Ovary (tissue), 3 donors: ENCODE measurements at regions not wholly inside any gene's neighbourhood (a gene's known extent, or its start where the extent isn't known, plus 50 kb on each side); places are given as distances from the start of the nearest gene placed in this dataset.

Experiments
- EP300 ChIP-seq: sonication (generic); formaldehyde crosslinking; IDR thresholded peaks from one replicate; pipeline ENCODE4 v1.6.1; 2017; ENCODE audit warnings: antibody characterized with exemption
- POLR2A ChIP-seq: fragments of 450-650 bp; IDR thresholded peaks from one replicate; pipeline ENCODE4 v1.6.1; 2017; ENCODE audit warnings: antibody characterized with exemption, mild to moderate bottlenecking, moderate library complexity
- TF ChIP-seq, protein P1 (sequence below), 3 donors: fragments of 450-650 bp in 2 of 3; fragments of 200-600 bp in 1 of 3; IDR thresholded peaks; one replicate each; pipeline versions ENCODE4 v1.5.1 to v1.8.0; 2016 to 2022; ENCODE audit warnings: antibody characterized with exemption in 3 of 3, mild to moderate bottlenecking in 1 of 3
- donor health status: DM: no; HTN: no; CAD: no.

- TF ChIP-seq, protein P1, sequence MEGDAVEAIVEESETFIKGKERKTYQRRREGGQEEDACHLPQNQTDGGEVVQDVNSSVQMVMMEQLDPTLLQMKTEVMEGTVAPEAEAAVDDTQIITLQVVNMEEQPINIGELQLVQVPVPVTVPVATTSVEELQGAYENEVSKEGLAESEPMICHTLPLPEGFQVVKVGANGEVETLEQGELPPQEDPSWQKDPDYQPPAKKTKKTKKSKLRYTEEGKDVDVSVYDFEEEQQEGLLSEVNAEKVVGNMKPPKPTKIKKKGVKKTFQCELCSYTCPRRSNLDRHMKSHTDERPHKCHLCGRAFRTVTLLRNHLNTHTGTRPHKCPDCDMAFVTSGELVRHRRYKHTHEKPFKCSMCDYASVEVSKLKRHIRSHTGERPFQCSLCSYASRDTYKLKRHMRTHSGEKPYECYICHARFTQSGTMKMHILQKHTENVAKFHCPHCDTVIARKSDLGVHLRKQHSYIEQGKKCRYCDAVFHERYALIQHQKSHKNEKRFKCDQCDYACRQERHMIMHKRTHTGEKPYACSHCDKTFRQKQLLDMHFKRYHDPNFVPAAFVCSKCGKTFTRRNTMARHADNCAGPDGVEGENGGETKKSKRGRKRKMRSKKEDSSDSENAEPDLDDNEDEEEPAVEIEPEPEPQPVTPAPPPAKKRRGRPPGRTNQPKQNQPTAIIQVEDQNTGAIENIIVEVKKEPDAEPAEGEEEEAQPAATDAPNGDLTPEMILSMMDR (IDR thresholded peaks at IDR 0.05), result no peak
- no peak for TF ChIP-seq POLR2A
- TF ChIP-seq EP300, result no peak
Observed at GRCh38 chr6:147677647-147678046, 169.2 kb downstream of the SAMD5 start.
